HepG2 (cell line): ENCODE measurements at regions not wholly inside any gene's neighbourhood (a gene's known extent, or its start where the extent isn't known, plus 50 kb on each side); places are given as distances from the start of the nearest gene placed in this dataset.

Experiments
- ATAC-seq: fragments of 200-7000 bp; cut with Tn5 transposase; 3 replicates; pipeline ENCODE4 v1.9.1; 2020; ENCODE audit warnings: mild to moderate bottlenecking, moderate library complexity
- BruUV-seq: library from RNA; stranded (reverse); fragments of 400-500 nt; replicated peaks from 2 replicates; lab custom pipeline; 2021; lab: Mats Ljungman, UMichigan
- CTCF ChIA-PET: fragments of 300-600 bp; formaldehyde crosslinking; extraction: SDS; loops from one replicate; lab custom pipeline; 2021; ENCODE audit warnings: low total read pairs, inconsistent platforms, low intra/inter-chr PET ratio; lab: Yijun Ruan, JAX
- POLR2A ChIA-PET: fragments of 350-600 bp; sonication (Branson Sonifier 250); formaldehyde crosslinking; loops from one replicate; lab custom pipeline; 2020; ENCODE audit warnings: antibody characterized with exemption, inconsistent platforms; lab: Yijun Ruan, JAX
- DNase-seq: peaks from one replicate; pipeline ENCODE4 v3.0.0-alpha.2; 2015; ENCODE audit warnings: low spot score
- FAIRE-seq: peaks from 3 replicates; lab custom pipeline; 2011; peaks lifted over from hg19 to GRCh38; lab: Jason Lieb, UNC
- H2AFZ ChIP-seq: one replicate; pipeline ENCODE4 v1.6.1; 2011; ENCODE audit warnings: low read length, inconsistent platforms
- H3K27ac ChIP-seq: fragments of 300-600 bp; 3 replicates; pipeline ENCODE4 v1.8.0; 2011; ENCODE audit warnings: mixed run types, mild to moderate bottlenecking, mixed read lengths, low read length, inconsistent platforms; ENCODE audit not compliant: insufficient read depth; ENCODE audit errors: extremely low read length
- H3K27me3 ChIP-seq, 2 experiments: fragments of 200-600 bp in 1 of 2; 2 replicates in 1 of 2; 3 replicates in 1 of 2; pipeline versions ENCODE4 v1.6.0 to v1.8.0; 2011; ENCODE audit warnings: low read length in 2 of 2, mild to moderate bottlenecking in 2 of 2, moderate library complexity in 2 of 2, inconsistent platforms in 1 of 2; ENCODE audit not compliant: insufficient read depth in 2 of 2, control insufficient read depth in 1 of 2
- H3K36me3 ChIP-seq, 2 experiments: fragments of 200-600 bp in 1 of 2; replicated peaks in 1 of 2; 2 replicates in 1 of 2; 3 replicates in 1 of 2; pipeline versions ENCODE4 v1.5.1 to v1.8.0; 2011; ENCODE audit warnings: low read length in 2 of 2, inconsistent platforms in 1 of 2; ENCODE audit not compliant: insufficient read depth in 2 of 2, control insufficient read depth in 1 of 2
- H3K4me1 ChIP-seq: 2 replicates; pipeline ENCODE4 v1.5.1; 2012; ENCODE audit warnings: low read length, inconsistent platforms; ENCODE audit not compliant: insufficient read depth
- H3K4me2 ChIP-seq: 2 replicates; pipeline ENCODE4 v1.6.0; 2011; ENCODE audit warnings: low read depth, low read length, inconsistent platforms
- H3K4me3 ChIP-seq, 3 experiments: fragments of 200-600 bp in 1 of 3; sonication (generic), shearing (Covaris generic) in 1 of 3; replicated peaks in 1 of 3; 2 replicates each; pipeline ENCODE4 v1.5.1; 2011 to 2016; ENCODE audit warnings: low read length in 3 of 3, inconsistent platforms in 2 of 3, low read depth in 2 of 3, mild to moderate bottlenecking in 2 of 3, control low read depth in 1 of 3, mixed read lengths in 1 of 3; ENCODE audit not compliant: insufficient read depth in 1 of 3
- H3K79me2 ChIP-seq: one replicate; pipeline ENCODE4 v1.6.1; 2011; ENCODE audit warnings: low read length, inconsistent platforms; ENCODE audit not compliant: insufficient read depth
- H3K9ac ChIP-seq: 2 replicates; pipeline ENCODE4 v1.6.0; 2011; ENCODE audit warnings: mild to moderate bottlenecking, low read depth, low read length, inconsistent platforms; ENCODE audit not compliant: insufficient read depth
- H3K9me3 ChIP-seq: 2 replicates; pipeline ENCODE4 v1.5.1; 2012; ENCODE audit warnings: mild to moderate bottlenecking, low read length
- H4K20me1 ChIP-seq: 2 replicates; pipeline ENCODE4 v1.6.0; 2011; ENCODE audit warnings: inconsistent platforms, mild to moderate bottlenecking, low read length, moderate library complexity; ENCODE audit not compliant: insufficient read depth
- ARNTL ChIP-seq: sonication (generic); formaldehyde crosslinking; IDR thresholded peaks from 2 replicates; pipeline ENCODE4 v1.4.0; 2020; ENCODE audit warnings: mild to moderate bottlenecking, missing genetic modification reagents
- CBX2 ChIP-seq, 2 experiments: fragments of 200-600 bp in 1 of 2; sonication (generic); formaldehyde crosslinking in 1 of 2; IDR thresholded peaks; 2 replicates each; pipeline versions ENCODE4 v1.7.0 to v1.8.1; 2018 to 2022; ENCODE audit warnings: low read depth in 2 of 2, low read length in 1 of 2, mild to moderate bottlenecking in 1 of 2, missing genetic modification reagents in 1 of 2
- CREM ChIP-seq, 2 experiments: sonication (generic) in 1 of 2; formaldehyde crosslinking in 1 of 2; IDR thresholded peaks; 2 replicates each; pipeline versions ENCODE4 v1.4.0 to v1.6.1; 2016 to 2020; ENCODE audit warnings: antibody characterized with exemption in 1 of 2, mild to moderate bottlenecking in 1 of 2, missing genetic modification reagents in 1 of 2
- ETV5 ChIP-seq: IDR thresholded peaks from 2 replicates; pipeline ENCODE4 v1.6.1; 2018; ENCODE audit warnings: missing biosample characterization, missing genetic modification reagents, inconsistent platforms, borderline replicate concordance
- HDAC2 ChIP-seq: sonication (generic); formaldehyde crosslinking; IDR thresholded peaks from 2 replicates; pipeline ENCODE4 v1.4.0; 2020; ENCODE audit warnings: missing genetic modification reagents
- HOXD1 ChIP-seq: sonication (generic); formaldehyde crosslinking; IDR thresholded peaks from 2 replicates; pipeline ENCODE4 v1.5.0; 2020; ENCODE audit warnings: missing genetic modification reagents
- TFDP1 ChIP-seq: IDR thresholded peaks from 2 replicates; pipeline ENCODE4 v1.6.1; 2016; ENCODE audit warnings: missing compliant biosample characterization, missing genetic modification reagents, borderline replicate concordance
- TOPORS ChIP-seq: sonication (generic); formaldehyde crosslinking; IDR thresholded peaks from 2 replicates; pipeline ENCODE4 v1.8.0; 2023; ENCODE audit warnings: mild to moderate bottlenecking, missing genetic modification reagents
- ZNF430 ChIP-seq: sonication (generic); formaldehyde crosslinking; IDR thresholded peaks from 2 replicates; pipeline ENCODE4 v1.9.0; 2021; ENCODE audit warnings: mild to moderate bottlenecking, missing genetic modification reagents
- ZNF576 ChIP-seq: sonication (generic); formaldehyde crosslinking; IDR thresholded peaks from 2 replicates; pipeline ENCODE4 v1.4.0; 2020; ENCODE audit warnings: mild to moderate bottlenecking, missing genetic modification reagents
- ZNF597 ChIP-seq: sonication (generic); formaldehyde crosslinking; IDR thresholded peaks from 2 replicates; pipeline ENCODE4 v1.5.0; 2020; ENCODE audit warnings: missing genetic modification reagents
- ZNF878 ChIP-seq: sonication (generic); formaldehyde crosslinking; IDR thresholded peaks from 2 replicates; pipeline ENCODE4 v1.8.1; 2023; ENCODE audit warnings: mild to moderate bottlenecking, missing genetic modification reagents, moderate library complexity
- WGBS: methylation state at CpG from one replicate; pipeline ENCODE4 v1.1.6; 2017; ENCODE audit warnings: low lambda C conversion rate; 5-methylcytosine and 5-hydroxymethylcytosine counted together
- in situ Hi-C: cut with HindIII; loops from 2 replicates; pipeline ENCODE4 v1.10.0; 2017; ENCODE audit warnings: low pct_unique_long_range_greater_than_20kb; ENCODE audit not compliant: extremely low pct_ligation_motif_present
- intact Hi-C: fragments of 100-400 bp; cut with micrococcal nuclease; formaldehyde crosslinking; loops from one replicate; pipeline ENCODE4 v1.10.0; 2022; ENCODE audit not compliant: unreplicated experiment

- TF ChIP-seq TFDP1 (CRISPR knock-in tag) (no peak), ZNF430 (CRISPR knock-in tag) (no peak), HDAC2 (no peak), ZNF597 (no peak), ZNF576 (no peak), ETV5 (no peak), ZNF878 (CRISPR knock-in tag) (no peak), ARNTL (CRISPR knock-in tag) (no peak)
Observed at GRCh38 chrX:100484971-100485370, 74.9 kb upstream of the PCDH19 start (continued).

GRCh38 chrX:100479329-100479728 is 69.3 kb upstream of the PCDH19 start:
- Histone ChIP-seq H3K4me3 (no peak overlapping the region), H3K27me3 (no peaks in the 10 kb centered on the region), H3K79me2 (no peaks in the 10 kb centered on the region), H3K27ac (no peak overlapping the region), H3K36me3 (no peaks in the 10 kb centered on the region), H3K9ac (no peak overlapping the region), H3K4me1 (no peaks in the 10 kb centered on the region), H2AFZ (no peak overlapping the region), H3K9me3 (no peaks in the 10 kb centered on the region), H4K20me1 (no peaks in the 10 kb centered on the region), H3K4me2 (no peak overlapping the region)
- DNase-seq: no peak
- ATAC-seq: no peak
- no TSS peak for BruUV-seq
- 7% methylated on average over 1 of the region's 1 CpG for WGBS
- no peak for FAIRE-seq
- intact Hi-C loops (no loop called here), in situ Hi-C loops (no loop called here)
- POLR2A ChIA-PET: no interaction called here
- no peak for TF ChIP-seq HOXD1 (CRISPR knock-in tag)
- TF ChIP-seq CREM (IDR thresholded peaks at IDR 0.05): no peak
- TF ChIP-seq CREM (CRISPR knock-in tag; IDR thresholded peaks at IDR 0.05): no peak
- TF ChIP-seq CBX2 (IDR thresholded peaks at IDR 0.05; ENCODE audit: low read depth, low read length): no peak
- no peak for TF ChIP-seq CBX2 (CRISPR knock-in tag; IDR thresholded peaks at IDR 0.05; ENCODE audit: low read depth)
- no peak for TF ChIP-seq TOPORS
- CTCF ChIA-PET: no interaction called here
